Muscle of leg (tissue), 3 donors: ENCODE measurements at regions not wholly inside any gene's neighbourhood (a gene's known extent, or its start where the extent isn't known, plus 50 kb on each side); places are given as distances from the start of the nearest gene placed in this dataset.
A peak's percentile ranks its signal among the peaks of the same experiment; 100 is the strongest.

Source experiments
- DNase-seq: peaks from one replicate; pipeline ENCODE4 v3.0.0; 2013
- H3K27ac ChIP-seq: one replicate; pipeline ENCODE4 v1.5.1; 2013; ENCODE audit warnings: mild to moderate bottlenecking, low read length, control low read depth
- H3K27me3 ChIP-seq: one replicate; pipeline ENCODE4 v1.6.1; 2013; ENCODE audit warnings: low read length; ENCODE audit not compliant: control insufficient read depth, insufficient read depth
- H3K36me3 ChIP-seq: one replicate; pipeline ENCODE4 v1.6.1; 2013; ENCODE audit warnings: low read length; ENCODE audit not compliant: control insufficient read depth, insufficient read depth
- H3K4me1 ChIP-seq: one replicate; pipeline ENCODE4 v1.6.1; 2013; ENCODE audit warnings: low read length; ENCODE audit not compliant: control insufficient read depth, insufficient read depth
- H3K4me3 ChIP-seq: one replicate; pipeline ENCODE4 v1.5.1; 2013; ENCODE audit warnings: low read length, control low read depth
- H3K9me3 ChIP-seq: replicated peaks from 2 replicates; pipeline ENCODE4 v1.6.1; 2013; ENCODE audit warnings: low read depth, low read length; ENCODE audit not compliant: control insufficient read depth
- WGBS: methylation state at CpG from one replicate; pipeline ENCODE4 v1.1.5; 2013; ENCODE audit warnings: missing lambda C conversion rate; ENCODE audit not compliant: insufficient coverage; 5-methylcytosine and 5-hydroxymethylcytosine counted together

DNA sequence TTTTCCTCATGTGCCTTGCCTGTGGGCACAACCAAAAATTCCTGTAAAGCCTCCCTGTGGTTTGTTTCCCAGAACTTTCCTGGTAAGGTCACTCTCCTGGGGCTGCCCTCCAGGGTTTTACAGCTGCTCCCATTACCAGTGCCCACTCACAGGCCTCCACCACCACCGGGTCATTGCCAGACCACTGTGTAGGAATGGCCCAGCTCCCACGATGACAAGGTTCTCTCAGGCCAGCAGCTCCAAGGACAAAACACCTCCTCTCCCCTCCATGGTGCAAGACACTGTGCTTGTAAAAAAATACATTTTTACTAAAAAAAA, 96.1 kb upstream of the AKIP1 start:
- no peaks in the 10 kb centered on the region for H3K36me3 ChIP-seq
- DNase-seq, result no peak
- H3K27me3 ChIP-seq, result no peaks in the 10 kb centered on the region
- 17% methylated on average over 1 of the region's 2 CpGs for WGBS
- peaks cover 25% of the 10 kb centered on the region for H3K4me1 ChIP-seq
- peak overlapping the region; percentile 50 for H3K27ac ChIP-seq
- no peak overlapping the region for H3K4me3 ChIP-seq
- H3K9me3 ChIP-seq, result no peaks in the 10 kb centered on the region

DNA sequence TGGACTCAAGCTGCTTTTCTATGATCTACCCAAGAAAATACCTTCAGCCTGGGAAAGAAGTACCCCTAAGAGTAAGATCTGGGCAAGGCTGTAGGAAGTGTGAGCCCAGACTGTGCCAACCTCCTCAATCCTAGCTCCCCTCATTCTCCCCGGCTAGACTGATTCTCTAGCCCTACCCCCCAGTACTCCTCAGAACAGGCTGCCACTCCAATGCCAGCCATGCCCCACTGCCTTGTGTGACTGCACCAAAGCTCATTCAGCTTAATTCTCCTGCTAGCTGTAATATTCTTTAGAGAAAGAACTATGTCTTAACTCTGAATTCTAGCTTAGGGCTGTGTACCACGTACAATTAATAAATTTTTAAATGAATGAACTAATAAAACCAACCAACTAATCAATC, 92.6 kb upstream of the AKIP1 start:
- no peaks in the 10 kb centered on the region for H3K9me3 ChIP-seq
- H3K36me3 ChIP-seq, result no peaks in the 10 kb centered on the region
- H3K4me3 ChIP-seq, result no peak overlapping the region
- H3K27me3 ChIP-seq, result no peaks in the 10 kb centered on the region
- H3K27ac ChIP-seq, result no peak overlapping the region
- 100% methylated on average over 1 of the region's 2 CpGs for WGBS
- no peak for DNase-seq
- peaks cover 10% of the 10 kb centered on the region for H3K4me1 ChIP-seq

DNA sequence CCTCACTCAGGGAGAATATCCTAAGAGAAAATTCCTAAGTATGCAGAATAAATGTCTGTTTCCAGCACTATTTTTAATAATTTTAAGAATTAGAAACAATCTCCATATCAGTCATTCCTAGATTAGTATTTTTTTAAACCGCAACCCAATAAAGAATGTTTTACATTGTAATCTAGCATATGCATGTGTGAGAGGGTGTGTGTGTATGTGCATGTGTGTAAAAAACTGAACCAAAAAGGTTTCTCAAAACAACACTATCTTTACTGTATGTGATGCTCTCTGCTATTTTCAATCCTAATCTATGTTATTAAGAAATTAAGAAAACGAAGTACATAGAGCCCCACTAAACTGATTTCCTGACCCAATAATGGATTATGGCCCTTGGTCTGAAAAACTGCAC, 90.6 kb upstream of the AKIP1 start:
- H3K27ac ChIP-seq, result no peak overlapping the region
- H3K4me1 ChIP-seq, result no peaks in the 10 kb centered on the region
- H3K27me3 ChIP-seq, result no peaks in the 10 kb centered on the region
- no peaks in the 10 kb centered on the region for H3K36me3 ChIP-seq
- no peak for DNase-seq
- H3K4me3 ChIP-seq, result no peak overlapping the region
- no CpG with 5 or more reads among the region's 2 CpGs for WGBS
- no peaks in the 10 kb centered on the region for H3K9me3 ChIP-seq

DNA sequence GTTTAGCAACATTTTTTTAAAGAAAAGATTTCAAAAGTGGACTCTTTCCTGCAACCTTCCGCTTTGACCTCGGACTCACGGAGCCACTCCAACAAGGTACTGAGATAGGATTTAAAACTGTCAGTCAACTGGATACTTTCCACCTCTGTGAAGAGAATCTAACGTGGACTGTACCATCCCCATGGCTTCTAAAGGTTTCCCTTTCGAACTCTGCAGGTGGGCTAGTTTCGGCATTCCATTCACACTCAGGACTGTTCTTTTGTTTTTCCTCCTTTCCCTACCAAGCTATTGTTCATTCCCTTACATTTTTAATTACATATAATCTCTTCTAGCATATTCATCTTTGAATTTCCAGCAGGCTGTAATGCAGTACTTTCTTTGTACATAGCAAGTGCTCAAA, 88.5 kb upstream of the AKIP1 start:
- no peak overlapping the region for H3K4me3 ChIP-seq

DNA sequence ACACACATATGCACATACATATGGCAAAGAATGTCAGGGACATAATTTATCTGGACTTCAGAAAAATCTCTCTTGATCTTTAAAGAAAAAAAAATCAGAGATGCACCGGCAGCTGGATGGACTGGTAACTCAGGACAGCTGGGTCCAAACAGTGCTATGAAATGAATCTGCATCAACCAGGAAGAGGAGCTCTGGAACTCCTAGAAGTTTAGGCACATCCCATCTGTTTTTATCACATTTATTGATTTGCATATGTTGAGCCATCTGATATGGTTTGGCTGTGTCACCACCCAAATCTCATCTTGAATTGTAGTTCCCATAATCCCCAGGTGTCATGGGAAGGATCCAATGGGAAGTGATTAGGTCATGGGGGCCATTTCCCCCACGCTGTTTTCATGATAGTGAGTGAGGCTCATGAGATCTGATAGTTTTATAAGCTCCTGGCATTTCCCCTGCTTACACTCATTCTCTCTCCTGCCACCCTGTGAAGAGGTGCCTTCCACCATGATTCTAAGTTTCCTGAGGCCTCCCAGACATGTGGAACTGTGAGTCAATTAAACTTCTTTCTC, 87.7 kb upstream of the AKIP1 start:
- no peaks in the 10 kb centered on the region for H3K9me3 ChIP-seq
- H3K36me3 ChIP-seq, result peaks cover 6% of the 10 kb centered on the region
- H3K4me3 ChIP-seq, result no peak overlapping the region
- no peak overlapping the region for H3K27ac ChIP-seq
- no peaks in the 10 kb centered on the region for H3K27me3 ChIP-seq
- no peak for DNase-seq
- WGBS, result no CpG with 5 or more reads among the region's 2 CpGs
- H3K4me1 ChIP-seq, result peaks cover 10% of the 10 kb centered on the region

More for the DNA sequence above, 88.5 kb upstream of the AKIP1 start:
- Histone ChIP-seq H3K4me1 (peaks cover 10% of the 10 kb centered on the region), H3K36me3 (peaks cover under 1% of the 10 kb centered on the region), H3K27ac (no peak overlapping the region), H3K27me3 (no peaks in the 10 kb centered on the region), H3K9me3 (no peaks in the 10 kb centered on the region)
- WGBS, result 73% methylated on average over 6 of the region's 6 CpGs
- no peak for DNase-seq

DNA sequence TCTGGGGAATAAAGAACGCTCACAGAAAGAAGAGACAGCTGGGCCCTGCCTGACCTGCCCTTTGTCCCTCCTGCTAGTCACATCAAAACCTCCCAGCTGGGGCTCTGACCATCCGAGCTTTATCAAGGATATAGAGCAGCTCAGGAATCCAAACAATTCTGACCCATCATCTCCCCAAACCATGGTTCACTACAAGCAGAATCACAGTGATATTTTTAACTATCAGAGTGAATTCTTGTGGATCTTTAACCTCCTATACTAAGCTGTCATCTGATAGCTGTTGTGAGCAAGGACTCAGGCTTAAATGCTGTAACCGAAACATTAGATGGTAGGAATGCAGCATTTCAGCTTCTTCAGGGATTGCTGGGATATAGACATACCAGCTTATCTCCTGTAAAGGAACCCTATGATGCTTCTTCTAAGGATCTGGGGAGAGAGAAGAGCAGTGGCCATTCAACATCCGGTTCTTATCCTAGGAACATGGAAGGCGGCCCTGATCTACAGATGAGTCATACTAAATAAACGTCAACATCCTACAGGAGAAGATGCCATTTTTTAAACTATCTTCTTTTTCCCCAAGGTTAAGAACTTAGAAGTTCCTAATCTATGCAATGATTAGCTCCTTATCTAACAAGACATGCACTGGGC, 84.7 kb upstream of the AKIP1 start:
- Histone ChIP-seq H3K36me3 (peaks cover 9% of the 10 kb centered on the region), H3K4me1 (peaks cover 15% of the 10 kb centered on the region), H3K4me3 (no peak overlapping the region), H3K9me3 (no peaks in the 10 kb centered on the region), H3K27ac (peak overlapping the region; percentile 54), H3K27me3 (no peaks in the 10 kb centered on the region)
- no peak for DNase-seq
- 51% methylated on average over 3 of the region's 6 CpGs for WGBS

DNA sequence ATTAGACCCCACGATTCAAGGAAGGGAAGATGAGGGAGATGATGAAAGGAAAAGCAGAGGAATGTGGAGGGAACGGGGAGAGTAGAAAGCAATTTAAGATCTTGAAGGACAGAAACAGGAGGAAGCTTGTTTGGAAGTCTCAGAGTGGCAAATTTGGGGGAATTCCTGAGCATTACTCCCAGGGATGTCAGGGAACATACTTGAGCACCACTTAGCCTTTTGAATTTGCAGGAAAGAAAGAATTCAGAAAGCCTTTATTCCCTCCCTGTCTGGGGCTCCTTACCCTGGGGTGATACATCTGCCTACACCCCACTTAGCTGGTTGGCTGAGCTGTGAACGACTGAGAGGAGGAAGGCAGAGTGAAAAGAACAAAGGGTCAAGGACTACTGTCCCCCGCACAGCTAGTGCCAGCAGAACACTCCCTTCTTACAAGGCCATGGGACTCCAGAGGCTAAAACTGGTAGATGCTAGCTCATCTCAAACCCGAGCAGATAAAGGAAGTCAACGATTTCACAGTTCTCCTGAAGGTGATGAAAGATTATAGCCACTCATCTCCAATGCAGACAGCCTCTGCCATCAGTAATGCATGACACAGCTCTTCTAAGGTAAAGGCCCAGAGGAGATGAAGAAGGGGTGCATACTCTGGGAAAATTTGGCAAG, 84.0 kb upstream of the AKIP1 start:
- no peak overlapping the region for H3K4me3 ChIP-seq
- peaks cover 18% of the 10 kb centered on the region for H3K4me1 ChIP-seq
- no peaks in the 10 kb centered on the region for H3K27me3 ChIP-seq
- H3K9me3 ChIP-seq, result no peaks in the 10 kb centered on the region
- 90% methylated on average over 1 of the region's 6 CpGs for WGBS
- H3K27ac ChIP-seq, result peak overlapping the region; percentile 54
- DNase-seq, result no peak
- H3K36me3 ChIP-seq, result peaks cover 9% of the 10 kb centered on the region

DNA sequence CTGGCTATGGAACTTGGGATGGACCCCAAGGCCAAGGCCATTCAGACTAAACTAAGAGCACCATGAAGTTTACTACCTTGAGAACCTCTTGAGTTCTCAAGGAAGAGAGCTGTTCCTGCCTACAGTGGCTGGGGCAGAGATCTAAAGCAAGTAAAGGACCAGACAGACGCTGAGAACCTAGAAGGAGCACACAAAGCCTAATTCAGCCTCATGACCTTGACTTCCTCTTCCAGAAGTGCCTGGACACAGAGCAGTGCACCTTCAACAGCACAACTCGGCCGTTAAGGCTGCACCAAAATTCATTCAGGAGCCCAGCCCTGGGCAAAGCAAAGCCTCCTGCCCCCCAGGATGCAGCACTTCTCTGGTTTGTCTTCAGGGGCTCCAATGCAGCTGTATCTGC, 82.9 kb upstream of the AKIP1 start:
- H3K36me3 ChIP-seq, result peaks cover 9% of the 10 kb centered on the region
- H3K4me3 ChIP-seq, result no peak overlapping the region
- H3K27me3 ChIP-seq, result no peaks in the 10 kb centered on the region
- H3K27ac ChIP-seq, result no peak overlapping the region
- DNase-seq, result no peak
- no peaks in the 10 kb centered on the region for H3K9me3 ChIP-seq
- 91% methylated on average over 2 of the region's 3 CpGs for WGBS
- peaks cover 28% of the 10 kb centered on the region for H3K4me1 ChIP-seq

DNA sequence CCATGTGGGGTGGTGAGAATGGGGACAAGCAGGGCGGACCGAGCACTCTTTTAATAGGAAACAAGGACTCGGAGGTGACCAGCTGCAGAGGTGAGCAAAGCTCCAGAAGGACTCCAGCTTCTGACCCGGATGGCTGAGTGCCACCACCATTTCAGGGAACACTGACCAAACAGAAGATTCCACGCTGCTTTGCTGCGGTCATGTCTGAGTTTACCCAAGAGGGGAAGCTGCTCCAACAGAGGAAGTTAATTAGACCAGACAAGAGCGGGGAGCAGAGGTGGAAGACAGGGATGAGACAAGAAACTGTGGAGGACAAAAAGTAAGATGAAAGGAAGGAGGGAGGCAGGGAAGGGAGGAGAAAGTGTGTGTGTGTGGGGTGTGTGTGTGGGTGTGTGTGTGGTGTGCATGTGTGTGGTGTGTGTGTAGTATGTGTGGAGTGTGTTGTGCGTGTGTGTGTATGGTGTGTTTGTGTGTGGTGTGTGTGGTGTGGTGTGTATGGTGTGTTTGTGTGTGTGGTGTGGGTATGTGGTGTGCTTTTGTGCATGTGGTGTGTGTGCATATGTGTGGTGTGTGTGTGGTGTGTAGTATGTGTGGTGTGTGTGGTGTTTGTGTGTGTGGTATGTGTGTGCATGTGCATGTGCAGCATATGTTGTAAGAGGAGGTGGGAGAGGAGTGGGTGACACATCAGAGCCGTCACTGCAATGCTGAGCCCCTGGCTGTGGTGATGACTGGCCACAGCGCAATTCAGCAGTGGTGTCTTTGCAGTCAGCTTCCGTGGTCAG, 82.2 kb upstream of the AKIP1 start:
- 77% methylated on average over 9 of the region's 11 CpGs for whole genome bisulfite sequencing
- no peak overlapping the region for H3K27ac ChIP-seq
- H3K4me1 ChIP-seq, result peaks cover 32% of the 10 kb centered on the region
- DNase-seq, result no peak
- no peaks in the 10 kb centered on the region for H3K27me3 ChIP-seq
- H3K9me3 ChIP-seq, result no peaks in the 10 kb centered on the region
- no peak overlapping the region for H3K4me3 ChIP-seq
- H3K36me3 ChIP-seq, result peaks cover 9% of the 10 kb centered on the region

DNA sequence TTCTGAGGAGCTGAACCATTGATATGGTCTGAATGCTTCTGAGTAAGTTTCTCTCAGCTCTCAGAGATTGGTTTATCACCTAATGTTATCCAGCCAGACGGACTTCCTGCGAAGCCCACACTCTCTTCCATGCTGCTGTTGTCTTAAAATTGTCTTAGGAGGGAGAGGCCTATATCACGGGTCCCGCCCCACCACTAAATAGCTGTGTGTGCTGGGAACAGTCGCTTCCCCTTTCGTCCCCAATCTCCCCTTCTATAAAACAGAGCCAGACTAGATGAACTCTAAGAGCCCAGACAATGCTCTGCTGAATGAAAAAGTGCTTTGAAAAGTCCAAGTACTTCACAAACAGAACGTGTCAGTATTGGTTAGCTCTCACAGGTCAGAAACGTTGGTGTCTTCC, 81.4 kb upstream of the AKIP1 start:
- H3K9me3 ChIP-seq, result no peaks in the 10 kb centered on the region
- no peak overlapping the region for H3K4me3 ChIP-seq
- H3K36me3 ChIP-seq, result peaks cover 9% of the 10 kb centered on the region
- DNase-seq, result no peak
- H3K4me1 ChIP-seq, result peaks cover 38% of the 10 kb centered on the region
- H3K27ac ChIP-seq, result no peak overlapping the region
- WGBS, result 84% methylated on average over 4 of the region's 8 CpGs
- H3K27me3 ChIP-seq, result no peaks in the 10 kb centered on the region
